ENCODE measurements at regions not wholly inside any gene's neighbourhood (a gene's known extent, or its start where the extent isn't known, plus 50 kb on each side); places are given as distances from the start of the nearest gene placed in this dataset.

- no peak for TF ChIP-seq EZH2 (IDR thresholded peaks at IDR 0.05)
- no peak for TF ChIP-seq POLR2AphosphoS5 (IDR thresholded peaks at IDR 0.05; ENCODE audit: borderline replicate concordance, low read depth, low read length)
- TF ChIP-seq FOXP2 (optimal IDR thresholded peaks at IDR 0.05; ENCODE audit: control extremely low read depth, extremely low read length, insufficient read depth): no peak
Measured at GRCh38 chr16:63618896-63619485, 1502.9 kb downstream of the CDH11 start.

All from SK-N-MC (cell line).